ENCODE measurements at regions not wholly inside any gene's neighbourhood (a gene's known extent, or its start where the extent isn't known, plus 50 kb on each side); places are given as distances from the start of the nearest gene placed in this dataset.

DNA sequence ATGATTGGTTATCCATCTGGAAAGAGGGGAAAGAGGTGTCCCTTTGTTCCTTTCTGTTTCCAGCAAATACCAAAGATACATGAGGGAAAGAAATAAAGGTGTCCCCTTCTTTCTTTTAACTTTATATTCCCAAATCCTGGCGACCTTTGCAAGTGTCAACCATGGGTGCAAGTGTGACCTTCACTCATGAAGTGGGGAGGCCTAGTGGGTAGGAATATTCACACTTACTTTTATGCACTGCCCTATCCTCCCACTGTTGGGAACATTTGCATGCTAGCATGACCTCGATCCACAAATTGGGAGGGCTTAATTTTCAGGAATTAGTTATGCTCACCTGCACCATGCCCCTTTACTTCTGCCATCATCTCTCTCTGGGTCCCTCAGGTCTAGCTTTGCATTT, 70.2 kb upstream of the ZNF804A start:
- TF ChIP-seq POLR2AphosphoS5 (IDR thresholded peaks at IDR 0.05; ENCODE audit: low read depth, low read length) (no peak), NFIC (IDR thresholded peaks at IDR 0.05; ENCODE audit: borderline replicate concordance) (no peak), RAD21 (IDR thresholded peaks at IDR 0.05; ENCODE audit: low read length) (no peak), GABPA (IDR thresholded peaks at IDR 0.05; ENCODE audit: low read depth) (no peak), TAF1 (IDR thresholded peaks at IDR 0.05; ENCODE audit: borderline replicate concordance, low read depth, low read length) (no peak), EP300 (IDR thresholded peaks at IDR 0.05; ENCODE audit: borderline replicate concordance in 1 of 2, low read depth in 1 of 2, low read length in 1 of 2) (no peak)
- TF ChIP-seq, protein P1, sequence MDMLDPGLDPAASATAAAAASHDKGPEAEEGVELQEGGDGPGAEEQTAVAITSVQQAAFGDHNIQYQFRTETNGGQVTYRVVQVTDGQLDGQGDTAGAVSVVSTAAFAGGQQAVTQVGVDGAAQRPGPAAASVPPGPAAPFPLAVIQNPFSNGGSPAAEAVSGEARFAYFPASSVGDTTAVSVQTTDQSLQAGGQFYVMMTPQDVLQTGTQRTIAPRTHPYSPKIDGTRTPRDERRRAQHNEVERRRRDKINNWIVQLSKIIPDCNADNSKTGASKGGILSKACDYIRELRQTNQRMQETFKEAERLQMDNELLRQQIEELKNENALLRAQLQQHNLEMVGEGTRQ (IDR thresholded peaks at IDR 0.05; ENCODE audit: borderline replicate concordance, low read depth, low read length), result no peak
- TF ChIP-seq, protein P2, sequence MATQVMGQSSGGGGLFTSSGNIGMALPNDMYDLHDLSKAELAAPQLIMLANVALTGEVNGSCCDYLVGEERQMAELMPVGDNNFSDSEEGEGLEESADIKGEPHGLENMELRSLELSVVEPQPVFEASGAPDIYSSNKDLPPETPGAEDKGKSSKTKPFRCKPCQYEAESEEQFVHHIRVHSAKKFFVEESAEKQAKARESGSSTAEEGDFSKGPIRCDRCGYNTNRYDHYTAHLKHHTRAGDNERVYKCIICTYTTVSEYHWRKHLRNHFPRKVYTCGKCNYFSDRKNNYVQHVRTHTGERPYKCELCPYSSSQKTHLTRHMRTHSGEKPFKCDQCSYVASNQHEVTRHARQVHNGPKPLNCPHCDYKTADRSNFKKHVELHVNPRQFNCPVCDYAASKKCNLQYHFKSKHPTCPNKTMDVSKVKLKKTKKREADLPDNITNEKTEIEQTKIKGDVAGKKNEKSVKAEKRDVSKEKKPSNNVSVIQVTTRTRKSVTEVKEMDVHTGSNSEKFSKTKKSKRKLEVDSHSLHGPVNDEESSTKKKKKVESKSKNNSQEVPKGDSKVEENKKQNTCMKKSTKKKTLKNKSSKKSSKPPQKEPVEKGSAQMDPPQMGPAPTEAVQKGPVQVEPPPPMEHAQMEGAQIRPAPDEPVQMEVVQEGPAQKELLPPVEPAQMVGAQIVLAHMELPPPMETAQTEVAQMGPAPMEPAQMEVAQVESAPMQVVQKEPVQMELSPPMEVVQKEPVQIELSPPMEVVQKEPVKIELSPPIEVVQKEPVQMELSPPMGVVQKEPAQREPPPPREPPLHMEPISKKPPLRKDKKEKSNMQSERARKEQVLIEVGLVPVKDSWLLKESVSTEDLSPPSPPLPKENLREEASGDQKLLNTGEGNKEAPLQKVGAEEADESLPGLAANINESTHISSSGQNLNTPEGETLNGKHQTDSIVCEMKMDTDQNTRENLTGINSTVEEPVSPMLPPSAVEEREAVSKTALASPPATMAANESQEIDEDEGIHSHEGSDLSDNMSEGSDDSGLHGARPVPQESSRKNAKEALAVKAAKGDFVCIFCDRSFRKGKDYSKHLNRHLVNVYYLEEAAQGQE (IDR thresholded peaks at IDR 0.05; ENCODE audit: low read depth, low read length), result no peak
- TF ChIP-seq, protein P3, sequence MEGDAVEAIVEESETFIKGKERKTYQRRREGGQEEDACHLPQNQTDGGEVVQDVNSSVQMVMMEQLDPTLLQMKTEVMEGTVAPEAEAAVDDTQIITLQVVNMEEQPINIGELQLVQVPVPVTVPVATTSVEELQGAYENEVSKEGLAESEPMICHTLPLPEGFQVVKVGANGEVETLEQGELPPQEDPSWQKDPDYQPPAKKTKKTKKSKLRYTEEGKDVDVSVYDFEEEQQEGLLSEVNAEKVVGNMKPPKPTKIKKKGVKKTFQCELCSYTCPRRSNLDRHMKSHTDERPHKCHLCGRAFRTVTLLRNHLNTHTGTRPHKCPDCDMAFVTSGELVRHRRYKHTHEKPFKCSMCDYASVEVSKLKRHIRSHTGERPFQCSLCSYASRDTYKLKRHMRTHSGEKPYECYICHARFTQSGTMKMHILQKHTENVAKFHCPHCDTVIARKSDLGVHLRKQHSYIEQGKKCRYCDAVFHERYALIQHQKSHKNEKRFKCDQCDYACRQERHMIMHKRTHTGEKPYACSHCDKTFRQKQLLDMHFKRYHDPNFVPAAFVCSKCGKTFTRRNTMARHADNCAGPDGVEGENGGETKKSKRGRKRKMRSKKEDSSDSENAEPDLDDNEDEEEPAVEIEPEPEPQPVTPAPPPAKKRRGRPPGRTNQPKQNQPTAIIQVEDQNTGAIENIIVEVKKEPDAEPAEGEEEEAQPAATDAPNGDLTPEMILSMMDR (IDR thresholded peaks at IDR 0.05), result no peak
- TF ChIP-seq, protein P4, sequence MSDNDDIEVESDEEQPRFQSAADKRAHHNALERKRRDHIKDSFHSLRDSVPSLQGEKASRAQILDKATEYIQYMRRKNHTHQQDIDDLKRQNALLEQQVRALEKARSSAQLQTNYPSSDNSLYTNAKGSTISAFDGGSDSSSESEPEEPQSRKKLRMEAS (IDR thresholded peaks at IDR 0.05; ENCODE audit: low read depth), result no peak

Data from SK-N-SH (cell line).